IPS DF 19.7 (cell line): ENCODE measurements at regions not wholly inside any gene's neighbourhood (a gene's known extent, or its start where the extent isn't known, plus 50 kb on each side); places are given as distances from the start of the nearest gene placed in this dataset.

ENCODE experiments used
- DNase-seq: peaks from one replicate; pipeline ENCODE4 v3.0.0-alpha.2; 2013; ENCODE audit warnings: low read depth, low spot score

DNA sequence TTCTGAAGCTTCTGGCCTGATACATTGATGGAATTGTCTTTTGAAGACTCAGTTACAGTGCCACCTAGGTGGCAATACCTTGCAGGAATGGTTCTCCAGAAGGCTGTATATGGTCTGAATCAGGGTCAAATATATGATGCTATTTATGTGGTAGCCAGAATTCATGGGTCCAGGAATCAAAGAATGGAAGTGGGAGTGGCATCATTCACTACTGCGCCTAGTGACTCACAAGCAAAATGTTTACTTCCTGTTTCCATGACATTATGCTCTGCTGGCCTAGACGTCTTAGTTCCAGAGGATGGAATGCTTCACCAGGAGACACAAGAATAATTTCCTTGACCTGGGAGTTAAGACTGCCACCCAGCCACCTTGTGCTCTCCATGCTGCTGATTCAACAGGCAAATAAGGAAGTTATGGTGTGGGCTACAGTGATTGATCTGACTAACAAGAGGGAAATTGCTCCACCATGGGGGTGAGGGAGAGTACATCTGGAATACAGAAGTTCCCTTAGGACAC lies 491.8 kb downstream of the ETS1 start:
- no peak for DNase-seq

DNA sequence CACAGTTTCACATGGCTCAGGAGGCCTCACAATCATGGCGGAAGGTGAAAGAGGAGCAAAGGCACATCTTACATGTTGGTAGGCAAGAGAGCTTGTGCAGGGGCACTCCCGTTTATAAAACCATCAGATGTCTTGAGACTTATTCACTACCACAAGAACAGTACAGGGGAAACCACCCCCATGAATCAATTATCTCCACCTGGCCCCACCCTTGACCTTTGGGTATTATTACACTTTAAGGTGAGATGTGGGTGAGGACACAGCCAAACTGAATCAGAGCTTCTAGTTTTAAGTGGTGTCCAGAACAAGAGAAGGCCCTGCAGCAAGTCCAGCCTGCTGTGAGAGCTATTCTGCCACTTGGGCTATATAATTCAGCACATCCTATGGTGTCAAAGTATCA lies 493.7 kb downstream of the ETS1 start:
- no peak for DNase-seq

DNA sequence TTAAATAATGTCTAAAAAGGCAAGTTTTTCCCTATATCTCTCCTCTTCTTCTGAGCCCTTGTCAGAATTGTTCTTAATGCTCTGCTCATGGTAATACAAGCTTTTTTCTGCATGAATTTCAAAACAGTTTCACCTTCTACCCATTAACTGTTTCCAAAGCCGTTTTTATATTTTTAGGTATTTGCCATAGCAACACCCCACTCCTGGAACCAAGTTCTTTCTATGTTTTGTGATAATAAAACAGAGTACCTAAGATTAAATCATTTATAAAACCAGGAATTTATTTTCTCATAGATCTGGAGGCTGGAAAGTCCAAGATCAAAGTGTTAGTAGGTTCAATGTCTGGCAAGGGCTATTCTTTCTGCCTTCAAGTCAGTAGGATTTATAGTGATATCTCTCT lies 497.4 kb downstream of the ETS1 start:
- no peak for DNase-seq

DNA sequence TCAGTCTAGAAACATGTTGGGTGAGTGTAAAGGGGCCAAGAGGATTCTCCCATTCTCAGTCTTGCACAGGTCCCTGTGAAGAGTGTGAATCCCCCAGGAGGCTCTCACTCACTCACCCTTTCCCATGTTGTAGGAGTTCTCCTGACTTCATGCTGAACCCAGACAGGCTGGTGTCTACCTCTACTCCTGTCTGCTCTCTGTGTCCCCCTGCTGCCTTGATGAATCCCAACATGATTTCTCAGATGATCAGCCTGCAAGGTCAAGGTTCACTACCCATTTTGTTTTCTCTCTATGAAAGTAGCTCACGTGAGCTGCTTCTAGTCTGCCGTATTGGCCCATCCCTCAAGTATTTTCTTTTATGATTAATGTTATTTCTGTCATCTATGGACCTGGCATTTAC lies 500.6 kb downstream of the ETS1 start:
- DNase-seq = no peak

DNA sequence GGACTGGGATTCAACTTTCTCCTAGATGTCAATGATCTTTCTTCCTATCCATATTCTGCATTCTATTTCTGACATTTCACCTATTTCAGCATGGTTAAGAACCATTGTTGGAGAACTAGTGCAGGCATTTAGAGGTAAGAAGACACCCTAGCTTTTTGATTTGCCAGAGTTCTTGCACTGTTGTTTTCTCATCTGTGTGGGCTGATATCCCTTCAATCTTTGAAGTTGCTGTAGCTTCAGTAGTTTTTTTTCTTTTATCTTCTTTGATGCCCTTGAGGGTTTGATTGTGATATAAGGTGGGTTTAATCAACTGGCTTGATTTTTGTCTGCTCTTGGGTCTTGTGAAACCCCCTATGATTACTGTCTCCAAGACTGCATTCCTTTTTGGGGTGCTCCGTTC lies 502.1 kb downstream of the ETS1 start:
- DNase-seq = no peak

DNA sequence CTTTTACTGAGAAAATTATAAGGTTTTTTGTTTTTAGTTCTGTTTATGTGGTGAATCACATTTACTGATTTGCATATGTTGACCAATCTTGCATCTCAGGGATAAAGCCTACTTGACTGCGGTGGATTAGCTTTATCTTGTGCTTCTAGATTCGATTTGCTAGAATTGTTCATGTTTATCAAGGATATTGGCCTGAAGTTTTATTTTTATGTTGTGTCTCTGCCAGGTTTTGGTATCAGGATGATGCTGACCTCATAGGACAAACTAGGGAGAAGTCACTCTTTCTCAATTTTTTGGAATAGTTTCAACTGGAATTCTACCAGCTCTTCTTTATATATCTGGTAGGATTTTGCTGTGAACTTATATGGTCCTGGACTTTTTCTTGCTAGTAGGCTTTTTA lies 504.8 kb downstream of the ETS1 start:
- no peak for DNase-seq

DNA sequence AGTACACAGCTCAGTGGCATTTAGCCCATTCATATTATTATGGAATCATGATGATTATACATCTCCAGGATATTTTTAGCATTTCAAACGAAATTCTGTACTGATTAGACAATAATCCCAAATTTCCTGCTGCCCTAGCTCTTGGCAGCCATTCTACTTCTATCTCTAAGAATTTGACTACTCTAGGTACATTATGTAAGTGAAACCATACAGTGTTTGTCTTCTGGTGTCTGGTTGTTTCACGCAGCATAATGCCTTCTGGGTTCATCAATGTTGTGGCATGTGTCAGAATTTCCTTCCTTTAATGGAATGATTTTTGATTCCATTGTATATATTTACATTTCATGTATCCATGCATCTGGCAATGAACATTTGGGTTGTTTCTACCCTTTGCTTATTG lies 517.7 kb downstream of the ETS1 start:
- DNase-seq = no peak

DNA sequence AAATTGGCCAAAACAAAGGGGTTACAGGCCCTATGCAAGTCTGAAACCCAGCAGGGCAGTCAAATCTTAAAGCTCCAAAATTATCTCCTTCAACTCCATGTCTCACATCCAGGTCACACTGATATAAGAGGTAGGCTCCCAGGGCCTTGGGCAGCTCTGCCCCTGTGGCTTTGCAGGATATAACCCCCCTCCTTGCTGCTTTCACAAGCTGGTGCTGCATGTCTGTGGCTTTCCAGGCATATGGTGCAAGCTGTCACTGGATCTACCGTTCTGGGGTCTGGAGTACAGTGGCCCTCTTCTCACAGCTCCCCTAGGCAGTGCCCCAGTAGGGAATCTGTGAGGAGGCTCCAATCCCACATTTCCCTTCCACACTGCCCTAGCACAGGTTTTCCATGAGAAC lies 519.6 kb downstream of the ETS1 start:
- DNase-seq = no peak

DNA sequence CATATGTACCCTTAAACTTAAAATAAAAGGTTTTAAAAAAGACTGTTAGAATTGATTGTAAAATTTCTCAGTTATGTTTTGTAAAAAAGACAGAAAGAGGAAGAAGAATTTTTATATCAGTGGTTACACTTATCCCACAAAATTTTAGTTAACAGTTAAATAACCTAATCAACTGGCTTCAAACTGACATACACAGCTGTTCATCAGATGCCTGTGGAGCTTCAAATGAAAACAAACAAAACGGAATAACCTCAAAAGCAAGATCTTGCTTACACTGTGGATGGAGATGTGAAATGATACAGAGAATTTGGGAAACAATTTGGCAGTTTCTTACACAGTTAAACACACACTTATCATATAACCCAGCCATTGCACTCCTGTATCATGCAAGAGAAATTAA lies 521.0 kb downstream of the ETS1 start:
- DNase-seq = no peak

DNA sequence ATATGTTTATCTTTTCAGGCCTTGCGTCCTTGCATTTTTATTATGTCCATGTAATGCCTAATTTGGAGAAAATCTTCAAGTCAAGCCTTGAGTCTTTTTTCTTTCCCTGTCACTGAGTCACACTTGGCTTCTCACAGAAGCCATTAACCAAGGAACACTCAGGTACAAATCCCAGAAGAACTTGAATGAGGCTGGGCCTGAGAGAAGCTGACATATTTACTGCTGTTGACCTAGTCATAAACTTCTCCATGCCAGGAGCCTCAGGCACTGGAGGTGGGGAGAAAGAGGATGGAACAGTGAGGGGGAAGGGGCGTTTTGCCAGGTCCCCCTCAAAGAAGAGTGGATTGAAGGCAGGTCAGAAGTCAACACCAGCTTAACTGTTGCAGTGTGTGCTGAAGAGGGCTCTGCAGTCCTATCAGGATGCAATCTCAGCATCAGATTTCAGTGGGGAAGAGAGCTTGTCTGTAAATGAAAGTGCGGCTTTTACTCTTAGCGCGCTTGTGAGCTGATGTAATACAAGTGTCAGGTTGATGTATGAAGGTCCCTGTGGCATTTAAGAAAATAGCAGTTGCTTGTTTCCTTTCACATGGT lies 526.0 kb downstream of the ETS1 start:
- DNase-seq = no peak

DNA sequence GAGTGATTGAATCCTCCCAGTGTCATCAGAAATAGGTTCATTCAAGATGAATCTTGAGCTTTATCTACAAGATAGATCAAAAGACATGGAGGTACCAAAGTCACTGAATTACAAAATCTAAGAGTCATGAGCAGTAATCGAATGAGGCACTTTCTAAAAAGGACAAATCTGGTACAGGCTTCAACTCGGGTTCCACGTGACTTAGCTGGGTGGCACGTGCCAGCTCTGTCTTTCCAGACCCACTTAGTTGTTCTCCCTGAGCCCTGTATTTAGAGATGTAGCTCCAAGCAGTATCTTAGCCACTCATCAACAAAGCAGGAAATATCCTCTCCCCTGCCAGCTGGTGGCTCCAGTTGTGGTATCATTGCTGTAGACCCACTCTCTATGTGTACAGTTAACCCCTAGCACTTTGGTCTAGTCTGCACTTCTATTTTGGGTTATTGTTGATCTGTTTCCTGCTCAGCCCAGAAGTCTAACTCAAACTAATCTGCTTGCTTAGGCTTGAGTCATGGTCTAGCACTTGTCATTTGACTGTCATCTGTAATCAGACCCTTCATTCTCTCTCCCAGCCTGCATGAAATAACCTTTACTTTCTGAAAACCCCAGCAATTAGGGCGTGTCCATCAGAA lies 528.7 kb downstream of the ETS1 start:
- DNase-seq = no peak

DNA sequence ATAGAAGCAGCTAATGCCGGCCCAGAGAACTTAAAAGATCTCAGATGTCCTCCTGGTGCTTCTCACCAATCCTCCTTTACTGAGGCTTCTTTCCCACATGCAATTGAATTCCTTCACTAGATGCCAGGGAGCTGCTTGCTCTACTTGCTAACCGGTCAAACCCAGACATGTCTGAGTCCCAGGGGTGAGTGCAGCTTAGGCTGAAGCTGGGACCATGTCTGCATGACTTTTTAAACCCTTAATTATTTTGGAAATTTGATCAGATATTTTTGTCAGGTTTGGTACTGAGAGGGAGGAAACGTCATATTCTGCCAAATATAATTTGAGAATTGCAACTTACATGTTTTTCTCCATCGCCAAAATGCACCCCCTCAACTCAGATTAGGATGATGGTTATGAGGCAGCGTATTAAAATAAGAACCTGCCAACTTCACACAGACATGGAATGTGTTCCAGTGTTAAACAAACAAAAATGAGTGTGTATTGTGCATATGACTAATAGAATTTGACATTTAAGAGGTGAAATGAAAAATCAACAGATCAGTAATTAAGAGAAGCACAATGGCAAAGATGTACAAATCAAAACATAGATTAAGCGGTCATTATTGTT lies 529.5 kb downstream of the ETS1 start:
- DNase-seq = no peak

DNA sequence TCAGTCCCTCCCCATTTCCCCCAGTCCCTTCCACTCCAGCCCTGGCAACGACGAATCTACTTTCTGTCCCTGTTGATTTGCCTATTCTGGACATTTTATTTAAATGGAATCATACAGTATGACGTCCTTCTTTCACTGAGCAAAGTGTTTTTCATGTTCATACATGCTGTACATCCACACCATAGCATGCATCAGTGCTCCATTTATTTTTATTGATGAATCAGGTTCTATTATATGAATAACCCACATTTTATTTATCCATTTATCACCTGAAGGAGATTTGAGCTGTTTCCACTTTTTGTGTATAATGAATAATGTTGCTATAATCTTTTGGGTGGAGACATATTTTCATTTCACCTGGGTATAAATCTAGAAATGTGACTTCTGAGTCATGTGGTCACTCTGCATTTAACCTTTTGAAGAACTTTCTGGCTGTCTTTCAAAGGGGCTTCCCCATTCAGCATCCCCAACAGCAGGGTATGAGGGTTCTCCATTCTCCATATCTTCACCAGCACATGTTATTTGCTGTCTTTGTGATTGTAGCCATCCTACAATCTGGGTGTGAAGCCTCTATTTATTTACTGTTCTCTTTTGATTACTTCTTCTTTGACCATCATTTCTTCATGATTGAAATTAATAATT lies 531.7 kb downstream of the ETS1 start:
- no peak for DNase-seq

DNA sequence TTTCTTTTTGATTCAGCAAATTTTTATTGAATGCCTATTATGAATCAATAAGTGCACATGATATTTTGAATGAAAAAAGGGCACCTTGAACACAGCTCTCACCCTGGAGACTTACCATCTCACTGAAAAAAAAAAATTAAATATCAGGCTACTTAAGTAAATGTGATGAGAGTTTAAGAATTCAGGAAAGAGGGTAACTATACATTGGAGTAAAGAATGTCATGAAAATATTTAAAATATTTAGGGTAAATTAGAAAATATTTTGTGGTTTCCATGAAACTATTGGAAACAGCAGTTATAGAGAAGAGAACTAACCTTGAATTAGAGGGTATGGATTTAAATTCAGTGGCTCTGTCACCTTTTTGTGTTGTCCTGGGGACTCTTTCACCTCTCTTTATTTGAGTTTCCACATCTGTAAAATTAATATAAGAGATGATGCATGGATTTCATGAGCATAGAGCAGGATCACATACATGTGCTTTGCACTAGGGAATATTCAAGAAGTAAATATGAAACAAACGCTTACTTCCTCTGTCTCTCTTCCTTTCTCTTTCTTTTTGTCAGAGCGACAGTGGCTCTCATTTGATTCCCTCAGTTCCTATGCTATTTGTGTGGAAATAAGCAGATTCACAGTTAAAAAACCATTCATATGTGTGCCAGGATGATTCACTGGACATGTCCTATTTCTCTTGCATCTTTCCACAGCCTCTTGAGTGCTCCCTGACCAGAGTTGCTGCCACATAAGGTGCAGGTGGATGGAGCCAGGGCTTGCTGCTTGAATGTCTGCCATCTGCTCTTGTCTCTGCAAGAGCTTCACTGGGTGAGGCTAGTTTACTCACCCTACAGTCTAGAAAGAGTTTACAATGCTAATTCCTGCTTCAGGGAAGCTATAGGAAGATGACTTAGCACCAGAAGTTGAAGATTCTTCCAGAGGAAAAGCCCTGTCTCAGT lies 533.1 kb downstream of the ETS1 start:
- no peak for DNase-seq

DNA sequence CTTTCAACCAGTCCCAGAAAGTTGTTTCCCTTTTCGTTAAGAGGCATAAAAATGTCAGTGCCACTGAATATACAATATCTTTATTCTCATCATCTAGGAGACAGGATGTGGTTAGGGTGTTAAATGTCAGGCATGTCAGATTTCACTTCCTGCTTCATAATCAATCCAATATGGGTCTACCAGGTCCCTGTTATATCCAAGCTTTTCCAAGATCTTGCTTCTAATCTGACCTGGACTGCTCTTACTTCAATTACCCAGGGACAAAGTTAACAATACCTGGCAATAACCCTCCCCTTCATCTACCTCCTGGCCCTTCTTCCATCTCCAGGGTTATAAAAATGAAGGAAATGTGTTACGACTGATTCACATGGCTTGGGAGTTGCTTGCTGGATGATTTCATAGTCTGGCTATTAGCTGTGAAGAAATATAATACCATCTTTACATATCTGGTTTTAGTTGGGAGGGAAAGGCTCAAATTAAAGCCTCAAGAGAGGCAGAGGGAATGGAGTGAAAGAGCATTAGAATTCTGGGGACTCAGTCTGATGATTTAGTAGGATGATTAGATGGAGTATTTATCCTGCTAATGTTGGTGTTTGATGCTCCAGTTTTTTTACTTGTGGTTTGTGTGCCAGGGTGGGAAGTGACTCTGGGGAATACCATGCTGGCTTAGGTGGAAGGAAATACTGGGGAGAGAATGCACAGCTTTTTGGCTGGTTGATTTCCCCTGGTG lies 534.3 kb downstream of the ETS1 start:
- DNase-seq = no peak

DNA sequence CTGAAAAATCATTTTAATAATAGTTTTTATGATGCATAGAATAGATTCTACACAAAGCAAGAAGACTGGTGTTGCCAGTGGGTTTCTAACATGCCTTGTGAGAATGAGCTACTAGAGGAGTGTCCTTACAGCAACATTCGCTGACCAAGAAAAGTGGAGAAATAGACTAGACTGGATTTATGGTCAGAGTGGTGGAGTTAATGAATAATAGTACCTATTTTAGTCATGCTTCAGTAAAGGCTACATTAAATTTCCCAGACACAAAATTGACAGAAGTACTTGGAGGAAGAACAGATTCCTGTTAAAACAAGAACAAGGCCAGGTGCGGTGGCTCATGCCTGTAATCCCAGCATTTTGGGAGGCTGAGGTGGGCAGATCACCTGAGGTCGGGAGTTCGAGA lies 539.2 kb downstream of the ETS1 start:
- no peak for DNase-seq

DNA sequence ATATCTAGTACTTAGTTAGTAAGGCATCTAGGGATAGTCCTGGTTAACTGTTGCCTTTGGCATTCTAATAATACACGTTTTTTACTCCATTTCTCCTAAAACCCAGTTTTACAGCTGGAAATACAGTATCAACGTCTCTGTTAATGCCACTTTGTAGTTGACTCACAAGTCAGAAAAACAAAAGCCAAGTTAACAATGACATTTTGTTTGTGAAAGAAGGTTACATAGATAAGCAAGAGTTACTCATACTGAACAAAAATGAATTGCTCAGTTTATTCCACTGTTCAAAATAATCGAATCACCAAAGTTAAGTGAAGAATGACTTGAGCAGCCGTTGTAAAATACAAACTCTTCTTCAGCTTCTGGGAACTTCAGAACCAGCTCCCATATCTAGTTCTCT lies 540.3 kb downstream of the ETS1 start:
- no peak for DNase-seq

DNA sequence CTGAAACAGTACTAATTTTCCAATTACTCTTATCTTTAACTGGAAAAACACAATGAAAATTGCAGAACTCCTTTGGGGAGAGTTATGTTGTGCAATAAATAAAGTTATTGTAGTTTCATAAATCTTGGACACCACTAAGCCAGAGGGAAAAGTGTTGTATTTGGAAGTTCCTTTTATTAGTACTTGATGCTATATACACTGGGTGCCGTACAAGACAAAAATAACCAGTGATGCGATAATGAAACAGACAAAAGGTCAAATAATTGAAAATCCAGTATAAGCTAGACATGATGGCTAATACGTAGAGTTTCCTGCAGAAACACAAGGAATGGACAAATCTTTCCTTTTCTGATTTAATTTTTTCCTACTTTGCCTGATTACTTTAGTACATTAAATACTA lies 541.1 kb downstream of the ETS1 start:
- DNase-seq = no peak

DNA sequence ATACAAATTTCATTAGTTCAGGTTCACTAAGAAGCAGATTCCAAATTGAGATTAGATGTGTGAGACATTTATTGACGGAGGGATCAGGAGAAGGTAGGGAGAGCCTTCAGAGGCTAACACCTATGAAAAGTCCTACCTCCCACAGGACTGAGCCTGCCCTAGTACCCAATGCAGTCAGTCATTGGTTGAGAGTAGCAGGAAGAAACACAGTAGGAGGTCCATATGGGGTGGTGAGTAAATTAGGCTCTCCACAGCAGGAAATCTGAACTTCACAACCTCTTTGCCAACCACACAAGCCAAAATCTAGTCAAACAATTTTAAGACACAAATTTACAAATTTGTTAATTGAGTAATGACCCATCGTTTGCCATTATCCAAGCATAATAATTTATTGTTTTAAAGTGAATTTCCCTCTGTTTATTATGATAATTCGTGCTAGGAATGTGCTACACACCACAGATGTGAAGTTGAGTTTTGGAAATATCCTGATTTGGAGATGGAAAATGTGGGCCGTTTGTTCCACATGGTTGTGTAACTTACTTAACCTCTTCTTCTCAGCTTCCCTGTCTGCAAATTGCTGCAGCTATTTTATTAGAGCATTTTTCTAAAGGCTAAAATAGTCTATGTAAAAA lies 542.1 kb downstream of the ETS1 start:
- no peak for DNase-seq

DNA sequence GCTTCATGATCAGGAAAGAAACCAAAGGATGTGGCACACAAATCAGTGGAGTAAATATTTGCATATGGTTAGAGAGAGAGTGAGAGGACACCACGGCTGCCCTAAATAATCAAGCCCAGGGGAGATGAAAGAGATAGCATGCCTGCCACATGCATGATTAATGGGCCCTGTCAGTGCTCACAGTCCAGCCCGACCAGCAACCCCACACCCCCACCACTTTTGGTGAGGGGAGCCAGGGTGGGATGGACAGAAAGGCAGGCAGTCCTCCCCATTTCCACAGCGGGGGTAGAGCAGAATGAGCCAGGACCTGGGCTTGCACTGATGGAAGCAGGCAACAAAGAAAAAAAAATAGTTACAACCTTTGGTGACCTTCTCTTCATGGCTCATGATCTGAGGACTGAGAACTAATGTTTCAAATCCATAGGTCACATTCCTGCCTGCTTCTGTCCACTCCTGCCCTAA lies 545.0 kb downstream of the ETS1 start:
- no peak for DNase-seq
